Endodermal cell (in vitro differentiated cells): ENCODE measurements at regions not wholly inside any gene's neighbourhood (a gene's known extent, or its start where the extent isn't known, plus 50 kb on each side); places are given as distances from the start of the nearest gene placed in this dataset.

Source experiments
- DNase-seq: peaks from one replicate; pipeline ENCODE4 v3.0.0-alpha.2; 2017
- H3K27ac ChIP-seq: 2 replicates; pipeline ENCODE4 v1.5.1; 2013; ENCODE audit warnings: mild to moderate bottlenecking, low read depth, low read length, moderate library complexity
- H3K27me3 ChIP-seq: 2 replicates; pipeline ENCODE4 v1.6.1; 2013; ENCODE audit warnings: mild to moderate bottlenecking, low read length, moderate library complexity; ENCODE audit not compliant: insufficient read depth, control insufficient read depth, poor library complexity, severe bottlenecking
- H3K36me3 ChIP-seq: 2 replicates; pipeline ENCODE4 v1.7.0; 2013; ENCODE audit warnings: mild to moderate bottlenecking, low read length, moderate library complexity; ENCODE audit not compliant: control insufficient read depth, insufficient read depth
- H3K4me1 ChIP-seq: one replicate; pipeline ENCODE4 v1.7.0; 2013; ENCODE audit warnings: low read length; ENCODE audit not compliant: control insufficient read depth, insufficient read depth
- H3K4me3 ChIP-seq: 2 replicates; pipeline ENCODE4 v1.5.1; 2013; ENCODE audit warnings: mild to moderate bottlenecking, low read length, moderate library complexity
- H3K9ac ChIP-seq: 2 replicates; pipeline ENCODE4 v1.6.1; 2013; ENCODE audit warnings: mild to moderate bottlenecking, low read length, moderate library complexity; ENCODE audit not compliant: poor library complexity, severe bottlenecking; ENCODE audit errors: extremely low read depth
- H3K9me3 ChIP-seq: 2 replicates; pipeline ENCODE4 v1.6.1; 2013; ENCODE audit warnings: mild to moderate bottlenecking, low read length, moderate library complexity; ENCODE audit not compliant: control insufficient read depth
- H3K27ac Mint-ChIP-seq: 2 replicates; pipeline ENCODE4 v1.8.0; 2020; ENCODE audit warnings: mixed read lengths
- H3K27me3 Mint-ChIP-seq: 2 replicates; pipeline ENCODE4 v1.8.0; 2021; ENCODE audit warnings: mild to moderate bottlenecking, mixed read lengths; ENCODE audit not compliant: insufficient read depth
- H3K36me3 Mint-ChIP-seq: 2 replicates; pipeline ENCODE4 v1.8.0; 2020; ENCODE audit warnings: low read depth, mixed read lengths
- H3K4me1 Mint-ChIP-seq: 2 replicates; pipeline ENCODE4 v1.8.0; 2020; ENCODE audit warnings: mixed read lengths
- H3K4me3 Mint-ChIP-seq: 2 replicates; pipeline ENCODE4 v1.8.0; 2020; ENCODE audit warnings: mild to moderate bottlenecking, moderate library complexity, mixed read lengths
- H3K9me3 Mint-ChIP-seq: 2 replicates; pipeline ENCODE4 v1.8.0; 2020; ENCODE audit warnings: mild to moderate bottlenecking, mixed read lengths
- CTCF ChIP-seq: fragments of 200-600 bp; sonication (generic); conservative IDR thresholded peaks from 2 replicates; pipeline ENCODE4 v1.5.0; 2021; ENCODE audit warnings: antibody characterized with exemption, mild to moderate bottlenecking
- WGBS, 2 experiments: methylation state at CpG; one replicate each; pipeline versions ENCODE4 v1.1.5 to v1.1.7; 2013; ENCODE audit warnings: missing lambda C conversion rate in 2 of 2, mixed read lengths in 1 of 2; ENCODE audit not compliant: insufficient coverage in 1 of 2, insufficient read length in 1 of 2; 5-methylcytosine and 5-hydroxymethylcytosine counted together

- WGBS, 2 experiments = 86 to 89% methylated on average over 1 to 2 of the region's 2 CpGs
- no peaks in the 10 kb centered on the region for H3K36me3 ChIP-seq
- no peak overlapping the region for H3K27ac ChIP-seq
- peaks cover 1% of the 10 kb centered on the region for H3K4me1 Mint-ChIP-seq
- H3K9me3 Mint-ChIP-seq = no peaks in the 10 kb centered on the region
- no peak overlapping the region for H3K9ac ChIP-seq
- TF ChIP-seq CTCF = no peak
- H3K36me3 Mint-ChIP-seq = no peaks in the 10 kb centered on the region
- H3K9me3 ChIP-seq = no peaks in the 10 kb centered on the region
- H3K4me3 ChIP-seq = no peak overlapping the region
- H3K4me3 Mint-ChIP-seq = no peak overlapping the region
- H3K27me3 ChIP-seq = no peaks in the 10 kb centered on the region
- DNase-seq = no peak
- peaks cover 2% of the 10 kb centered on the region for H3K27me3 Mint-ChIP-seq
- no peaks in the 10 kb centered on the region for H3K4me1 ChIP-seq
- no peak overlapping the region for H3K27ac Mint-ChIP-seq
Observed at GRCh38 chr2:181241797-181242196, 215.4 kb upstream of the ITGA4 start.

GRCh38 chr2:181242262-181242661 lies 214.9 kb upstream of the ITGA4 start:
- H3K4me3 ChIP-seq = no peak overlapping the region
- H3K27ac ChIP-seq = no peak overlapping the region
- no peak overlapping the region for H3K27ac Mint-ChIP-seq
- no peak for TF ChIP-seq CTCF
- no peaks in the 10 kb centered on the region for H3K9me3 Mint-ChIP-seq
- H3K9me3 ChIP-seq = no peaks in the 10 kb centered on the region
- H3K4me3 Mint-ChIP-seq = no peak overlapping the region
- H3K9ac ChIP-seq = no peak overlapping the region
- no peaks in the 10 kb centered on the region for H3K36me3 ChIP-seq
- H3K36me3 Mint-ChIP-seq = no peaks in the 10 kb centered on the region
- H3K27me3 Mint-ChIP-seq = peaks cover under 1% of the 10 kb centered on the region
- no peaks in the 10 kb centered on the region for H3K4me1 ChIP-seq
- no peak for DNase-seq
- no peaks in the 10 kb centered on the region for H3K27me3 ChIP-seq
- WGBS, 2 experiments = 87% methylated on average over 2 of the region's 2 CpGs; no CpG with 5 or more reads in 1 of the 2 experiments
- peaks cover 1% of the 10 kb centered on the region for H3K4me1 Mint-ChIP-seq

GRCh38 chr2:181243319-181243718 lies 213.9 kb upstream of the ITGA4 start:
- Histone ChIP-seq H3K4me3 (no peak overlapping the region), H3K9me3 (no peaks in the 10 kb centered on the region), H3K9ac (no peak overlapping the region), H3K27me3 (no peaks in the 10 kb centered on the region), H3K36me3 (no peaks in the 10 kb centered on the region), H3K4me1 (no peaks in the 10 kb centered on the region), H3K27ac (no peak overlapping the region)
- Mint-ChIP-seq H3K4me3 (no peak overlapping the region), H3K36me3 (no peaks in the 10 kb centered on the region), H3K27me3 (no peaks in the 10 kb centered on the region), H3K9me3 (no peaks in the 10 kb centered on the region), H3K4me1 (peaks cover 1% of the 10 kb centered on the region), H3K27ac (no peak overlapping the region)
- no peak for DNase-seq
- no peak for TF ChIP-seq CTCF
